ENCODE measurements at regions not wholly inside any gene's neighbourhood (a gene's known extent, or its start where the extent isn't known, plus 50 kb on each side); places are given as distances from the start of the nearest gene placed in this dataset.

DNA sequence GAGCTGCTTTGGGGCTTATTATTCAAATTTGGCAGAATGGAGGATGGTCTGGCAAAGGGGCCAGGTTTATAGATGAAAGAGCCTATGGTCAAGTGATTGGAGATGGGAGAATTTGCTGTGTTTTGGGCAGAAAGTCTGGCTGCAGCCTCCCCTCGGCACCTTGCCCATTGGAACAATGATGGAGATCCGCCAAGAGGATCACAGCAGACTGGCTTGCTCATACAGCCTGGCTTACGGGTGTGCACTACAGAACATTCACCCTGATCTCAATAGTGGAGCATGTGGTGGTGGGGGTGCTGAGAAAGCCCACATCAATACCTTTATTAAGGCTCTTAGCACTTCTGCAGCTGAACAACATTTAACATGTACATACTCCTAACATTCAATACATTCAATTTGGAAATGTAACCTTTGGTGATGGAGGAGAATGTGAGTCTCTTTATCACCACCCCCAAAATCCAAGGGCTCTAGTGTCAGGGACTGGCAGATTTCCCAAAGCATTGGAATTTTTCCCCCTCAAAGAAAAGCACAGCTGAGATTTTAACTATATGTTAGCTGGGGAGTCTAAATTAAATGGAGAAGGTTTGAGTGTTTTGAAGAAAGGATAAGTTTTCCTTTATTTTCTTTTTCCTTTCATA lies 118.4 kb upstream of the TMC3 start:
- Histone ChIP-seq H3K4me2 (ENCODE audit: insufficient read depth, low read length) (no peak overlapping the region), H3K9me3 (replicated peaks; ENCODE audit: control insufficient read depth, insufficient read depth, low read depth, low read length) (no peaks in the 10 kb centered on the region), H3K36me3 (ENCODE audit: control insufficient read depth, insufficient read depth, low read length) (no peaks in the 10 kb centered on the region), H3K79me2 (ENCODE audit: control insufficient read depth, insufficient read depth, low read length) (no peaks in the 10 kb centered on the region), H3K4me1 (replicated peaks in 1 of 2; ENCODE audit: control insufficient read depth in 2 of 2, insufficient read depth in 2 of 2, low read length in 2 of 2) (no peaks in the 10 kb centered on the region), H3K9ac (ENCODE audit: insufficient read depth in 1 of 2, low read depth in 2 of 2, low read length in 2 of 2) (no peak overlapping the region), H3K27ac (ENCODE audit: extremely low read depth, low read depth, low read length) (no peak overlapping the region), H3K4me3 (no peak overlapping the region), H2AFZ (ENCODE audit: low read depth, low read length) (no peak overlapping the region), H3K9me1 (ENCODE audit: control insufficient read depth, insufficient read depth, low read length) (no peaks in the 10 kb centered on the region), H4K20me1 (replicated peaks; ENCODE audit: control insufficient read depth, insufficient read depth, low read length) (no peaks in the 10 kb centered on the region), H3K27me3 (ENCODE audit: control insufficient read depth in 2 of 2, insufficient read depth in 2 of 2, low read length in 2 of 2) (peaks cover 0 to 22% of the 10 kb centered on the region in 2 experiments; a peak in 2 of 5 replicates)
- 2% methylated on average over 3 of the region's 3 CpGs for WGBS (ENCODE audit: insufficient coverage, low coverage, missing lambda C conversion rate)
- ChIA-PET POLR2A (interaction anchor here (1.1 kb wide), 1 partner anchor 10 kb away, joined by 4 read pairs; no protein-coding TSS in a partner anchor), CTCF (ENCODE audit: low intra/inter-chr PET ratio) (no interaction called here)
- ATAC-seq (no peak), DNase-seq (ENCODE audit: extremely low read depth in 1 of 4, low spot score in 3 of 4) (no peak), FAIRE-seq (no peak)
- intact Hi-C loops (cut with micrococcal nuclease): no loop called here
- no TSS peak for BruUV-seq (replicated peaks)
- in situ Hi-C loops (cut with MboI): loop anchor here (10.0 to 25.0 kb wide), 2 partner anchors 442 to 620 kb away; no protein-coding TSS in a partner anchor
- no peak for TF ChIP-seq KAT8 (IDR thresholded peaks at IDR 0.05; ENCODE audit: low read depth)
- TF ChIP-seq, protein P1, sequence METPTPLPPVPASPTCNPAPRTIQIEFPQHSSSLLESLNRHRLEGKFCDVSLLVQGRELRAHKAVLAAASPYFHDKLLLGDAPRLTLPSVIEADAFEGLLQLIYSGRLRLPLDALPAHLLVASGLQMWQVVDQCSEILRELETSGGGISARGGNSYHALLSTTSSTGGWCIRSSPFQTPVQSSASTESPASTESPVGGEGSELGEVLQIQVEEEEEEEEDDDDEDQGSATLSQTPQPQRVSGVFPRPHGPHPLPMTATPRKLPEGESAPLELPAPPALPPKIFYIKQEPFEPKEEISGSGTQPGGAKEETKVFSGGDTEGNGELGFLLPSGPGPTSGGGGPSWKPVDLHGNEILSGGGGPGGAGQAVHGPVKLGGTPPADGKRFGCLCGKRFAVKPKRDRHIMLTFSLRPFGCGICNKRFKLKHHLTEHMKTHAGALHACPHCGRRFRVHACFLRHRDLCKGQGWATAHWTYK (CRISPR knock-in tag; IDR thresholded peaks at IDR 0.05): no peak
- no peak for TF ChIP-seq RBM17 (IDR thresholded peaks at IDR 0.05; ENCODE audit: borderline replicate concordance, low read depth, low read length)
- TF ChIP-seq, protein P2, sequence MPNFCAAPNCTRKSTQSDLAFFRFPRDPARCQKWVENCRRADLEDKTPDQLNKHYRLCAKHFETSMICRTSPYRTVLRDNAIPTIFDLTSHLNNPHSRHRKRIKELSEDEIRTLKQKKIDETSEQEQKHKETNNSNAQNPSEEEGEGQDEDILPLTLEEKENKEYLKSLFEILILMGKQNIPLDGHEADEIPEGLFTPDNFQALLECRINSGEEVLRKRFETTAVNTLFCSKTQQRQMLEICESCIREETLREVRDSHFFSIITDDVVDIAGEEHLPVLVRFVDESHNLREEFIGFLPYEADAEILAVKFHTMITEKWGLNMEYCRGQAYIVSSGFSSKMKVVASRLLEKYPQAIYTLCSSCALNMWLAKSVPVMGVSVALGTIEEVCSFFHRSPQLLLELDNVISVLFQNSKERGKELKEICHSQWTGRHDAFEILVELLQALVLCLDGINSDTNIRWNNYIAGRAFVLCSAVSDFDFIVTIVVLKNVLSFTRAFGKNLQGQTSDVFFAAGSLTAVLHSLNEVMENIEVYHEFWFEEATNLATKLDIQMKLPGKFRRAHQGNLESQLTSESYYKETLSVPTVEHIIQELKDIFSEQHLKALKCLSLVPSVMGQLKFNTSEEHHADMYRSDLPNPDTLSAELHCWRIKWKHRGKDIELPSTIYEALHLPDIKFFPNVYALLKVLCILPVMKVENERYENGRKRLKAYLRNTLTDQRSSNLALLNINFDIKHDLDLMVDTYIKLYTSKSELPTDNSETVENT (CRISPR knock-in tag; IDR thresholded peaks at IDR 0.05): no peak
- TF ChIP-seq MEIS2 (IDR thresholded peaks at IDR 0.05; ENCODE audit: partially characterized antibody): no peak
- TF ChIP-seq GTF2A2 (tag; IDR thresholded peaks at IDR 0.05): no peak
- no peak for TF ChIP-seq HMG20B (CRISPR knock-in tag; IDR thresholded peaks at IDR 0.05)
- TF ChIP-seq TAF7 (tag; IDR thresholded peaks at IDR 0.05): no peak
- no peak for TF ChIP-seq ZNF134 (CRISPR knock-in tag; conservative IDR thresholded peaks at IDR 0.05)
- no peak for TF ChIP-seq EWSR1 (IDR thresholded peaks at IDR 0.05; ENCODE audit: borderline replicate concordance, low read depth, partially characterized antibody)
- TF ChIP-seq E2F3 (CRISPR knock-in tag; IDR thresholded peaks at IDR 0.05): no peak
- TF ChIP-seq FOXP1 (CRISPR knock-in tag; IDR thresholded peaks at IDR 0.05): no peak
- no peak for TF ChIP-seq HMGN3 (IDR thresholded peaks at IDR 0.05; ENCODE audit: borderline replicate concordance, extremely low read depth, insufficient read length, low read depth, low read length)
- TF ChIP-seq, protein P3, sequence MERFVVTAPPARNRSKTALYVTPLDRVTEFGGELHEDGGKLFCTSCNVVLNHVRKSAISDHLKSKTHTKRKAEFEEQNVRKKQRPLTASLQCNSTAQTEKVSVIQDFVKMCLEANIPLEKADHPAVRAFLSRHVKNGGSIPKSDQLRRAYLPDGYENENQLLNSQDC (CRISPR knock-in tag; IDR thresholded peaks at IDR 0.05): no peak
- TF ChIP-seq, protein P4, sequence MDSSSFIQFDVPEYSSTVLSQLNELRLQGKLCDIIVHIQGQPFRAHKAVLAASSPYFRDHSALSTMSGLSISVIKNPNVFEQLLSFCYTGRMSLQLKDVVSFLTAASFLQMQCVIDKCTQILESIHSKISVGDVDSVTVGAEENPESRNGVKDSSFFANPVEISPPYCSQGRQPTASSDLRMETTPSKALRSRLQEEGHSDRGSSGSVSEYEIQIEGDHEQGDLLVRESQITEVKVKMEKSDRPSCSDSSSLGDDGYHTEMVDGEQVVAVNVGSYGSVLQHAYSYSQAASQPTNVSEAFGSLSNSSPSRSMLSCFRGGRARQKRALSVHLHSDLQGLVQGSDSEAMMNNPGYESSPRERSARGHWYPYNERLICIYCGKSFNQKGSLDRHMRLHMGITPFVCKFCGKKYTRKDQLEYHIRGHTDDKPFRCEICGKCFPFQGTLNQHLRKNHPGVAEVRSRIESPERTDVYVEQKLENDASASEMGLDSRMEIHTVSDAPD (CRISPR knock-in tag; IDR thresholded peaks at IDR 0.05): no peak
- TF ChIP-seq, protein P5, sequence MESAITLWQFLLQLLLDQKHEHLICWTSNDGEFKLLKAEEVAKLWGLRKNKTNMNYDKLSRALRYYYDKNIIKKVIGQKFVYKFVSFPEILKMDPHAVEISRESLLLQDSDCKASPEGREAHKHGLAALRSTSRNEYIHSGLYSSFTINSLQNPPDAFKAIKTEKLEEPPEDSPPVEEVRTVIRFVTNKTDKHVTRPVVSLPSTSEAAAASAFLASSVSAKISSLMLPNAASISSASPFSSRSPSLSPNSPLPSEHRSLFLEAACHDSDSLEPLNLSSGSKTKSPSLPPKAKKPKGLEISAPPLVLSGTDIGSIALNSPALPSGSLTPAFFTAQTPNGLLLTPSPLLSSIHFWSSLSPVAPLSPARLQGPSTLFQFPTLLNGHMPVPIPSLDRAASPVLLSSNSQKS (CRISPR knock-in tag; IDR thresholded peaks at IDR 0.05): no peak
- no peak for TF ChIP-seq HNRNPK (IDR thresholded peaks at IDR 0.05; ENCODE audit: low read depth, low read length, poor library complexity, severe bottlenecking)
